K562 (cell line): ENCODE measurements at regions not wholly inside any gene's neighbourhood (a gene's known extent, or its start where the extent isn't known, plus 50 kb on each side); places are given as distances from the start of the nearest gene placed in this dataset.

Experiments used
- DACH1 ChIP-seq: fragments of 450-650 bp; IDR thresholded peaks from 2 replicates; pipeline ENCODE4 v1.6.1; 2018; ENCODE audit not compliant: partially characterized antibody
- EZH2 ChIP-seq: IDR thresholded peaks from 2 replicates; pipeline ENCODE4 v1.6.1; 2012; ENCODE audit warnings: low read depth, mild to moderate bottlenecking, inconsistent platforms, low read length, borderline replicate concordance
- MAX ChIP-seq: sonication (generic); formaldehyde crosslinking; IDR thresholded peaks from 2 replicates; pipeline ENCODE4 v1.9.0; 2022; ENCODE audit warnings: mild to moderate bottlenecking, missing genetic modification reagents
- NONO ChIP-seq, 2 experiments: fragments of 200-400 bp in 1 of 2; fragments of 450-650 bp in 1 of 2; formaldehyde crosslinking in 1 of 2; IDR thresholded peaks; 2 replicates each; pipeline ENCODE4 v1.6.1; 2017; ENCODE audit warnings: low read depth in 2 of 2, mild to moderate bottlenecking in 2 of 2, moderate library complexity in 2 of 2, low read length in 1 of 2
- TF ChIP-seq, protein P1 (sequence below), 2 experiments: fragments of 450-650 bp in 1 of 2; sonication (generic) in 1 of 2; formaldehyde crosslinking in 1 of 2; IDR thresholded peaks; 2 replicates each; pipeline versions ENCODE4 v1.7.1 to v1.9.0; 2016 to 2022; ENCODE audit warnings: inconsistent platforms in 1 of 2, mild to moderate bottlenecking in 1 of 2, missing genetic modification reagents in 1 of 2

GRCh38 chr2:5846881-5847280 is 154.7 kb downstream of the SOX11 start:
- TF ChIP-seq, protein P1, sequence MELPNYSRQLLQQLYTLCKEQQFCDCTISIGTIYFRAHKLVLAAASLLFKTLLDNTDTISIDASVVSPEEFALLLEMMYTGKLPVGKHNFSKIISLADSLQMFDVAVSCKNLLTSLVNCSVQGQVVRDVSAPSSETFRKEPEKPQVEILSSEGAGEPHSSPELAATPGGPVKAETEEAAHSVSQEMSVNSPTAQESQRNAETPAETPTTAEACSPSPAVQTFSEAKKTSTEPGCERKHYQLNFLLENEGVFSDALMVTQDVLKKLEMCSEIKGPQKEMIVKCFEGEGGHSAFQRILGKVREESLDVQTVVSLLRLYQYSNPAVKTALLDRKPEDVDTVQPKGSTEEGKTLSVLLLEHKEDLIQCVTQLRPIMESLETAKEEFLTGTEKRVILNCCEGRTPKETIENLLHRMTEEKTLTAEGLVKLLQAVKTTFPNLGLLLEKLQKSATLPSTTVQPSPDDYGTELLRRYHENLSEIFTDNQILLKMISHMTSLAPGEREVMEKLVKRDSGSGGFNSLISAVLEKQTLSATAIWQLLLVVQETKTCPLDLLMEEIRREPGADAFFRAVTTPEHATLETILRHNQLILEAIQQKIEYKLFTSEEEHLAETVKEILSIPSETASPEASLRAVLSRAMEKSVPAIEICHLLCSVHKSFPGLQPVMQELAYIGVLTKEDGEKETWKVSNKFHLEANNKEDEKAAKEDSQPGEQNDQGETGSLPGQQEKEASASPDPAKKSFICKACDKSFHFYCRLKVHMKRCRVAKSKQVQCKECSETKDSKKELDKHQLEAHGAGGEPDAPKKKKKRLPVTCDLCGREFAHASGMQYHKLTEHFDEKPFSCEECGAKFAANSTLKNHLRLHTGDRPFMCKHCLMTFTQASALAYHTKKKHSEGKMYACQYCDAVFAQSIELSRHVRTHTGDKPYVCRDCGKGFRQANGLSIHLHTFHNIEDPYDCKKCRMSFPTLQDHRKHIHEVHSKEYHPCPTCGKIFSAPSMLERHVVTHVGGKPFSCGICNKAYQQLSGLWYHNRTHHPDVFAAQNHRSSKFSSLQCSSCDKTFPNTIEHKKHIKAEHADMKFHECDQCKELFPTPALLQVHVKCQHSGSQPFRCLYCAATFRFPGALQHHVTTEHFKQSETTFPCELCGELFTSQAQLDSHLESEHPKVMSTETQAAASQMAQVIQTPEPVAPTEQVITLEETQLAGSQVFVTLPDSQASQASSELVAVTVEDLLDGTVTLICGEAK (IDR thresholded peaks at IDR 0.05), result no peak
- TF ChIP-seq, protein P1 (CRISPR knock-in tag; IDR thresholded peaks at IDR 0.05), result no peak
- TF ChIP-seq MAX (CRISPR knock-in tag) (no peak), EZH2 (no peak), NONO (IDR thresholded peaks at IDR 0.05; ENCODE audit: low read depth in 2 of 2, low read length in 1 of 2) (no peak), DACH1 (no peak)
